Panc1 (cell line): ENCODE measurements at regions not wholly inside any gene's neighbourhood (a gene's known extent, or its start where the extent isn't known, plus 50 kb on each side); places are given as distances from the start of the nearest gene placed in this dataset.

Experiments
- CTCF ChIP-seq: fragments of 450-650 bp; IDR thresholded peaks from 2 replicates; pipeline ENCODE4 v1.5.1; 2017; ENCODE audit warnings: mild to moderate bottlenecking
- POLR2AphosphoS5 ChIP-seq: IDR thresholded peaks from 2 replicates; pipeline ENCODE4 v1.6.1; 2012; ENCODE audit warnings: mild to moderate bottlenecking, low read depth, low read length, moderate library complexity
- REST ChIP-seq, 2 experiments: IDR thresholded peaks; 2 replicates each; pipeline ENCODE4 v1.6.1; 2011 to 2012; ENCODE audit warnings: low read depth in 2 of 2, control low read depth in 1 of 2, low read length in 1 of 2, mild to moderate bottlenecking in 1 of 2, moderate library complexity in 1 of 2; ENCODE audit not compliant: insufficient read depth in 1 of 2
- SIN3A ChIP-seq: IDR thresholded peaks from 2 replicates; pipeline ENCODE4 v1.6.1; 2012; ENCODE audit warnings: low read depth, mild to moderate bottlenecking, low read length, moderate library complexity, borderline replicate concordance; ENCODE audit not compliant: insufficient read depth
- TCF7L2 ChIP-seq: IDR thresholded peaks from 2 replicates; pipeline ENCODE4 v1.6.1; 2011; ENCODE audit warnings: mild to moderate bottlenecking, low read depth, low read length, inconsistent platforms

GRCh38 chr2:36203366-36203765 is 152.2 kb upstream of the CRIM1 start:
- TF ChIP-seq CTCF (no peak), REST (IDR thresholded peaks at IDR 0.05; ENCODE audit: insufficient read depth in 1 of 2, low read depth in 2 of 2, low read length in 1 of 2) (no peak), SIN3A (no peak), POLR2AphosphoS5 (no peak), TCF7L2 (no peak)
